ENCODE measurements at regions not wholly inside any gene's neighbourhood (a gene's known extent, or its start where the extent isn't known, plus 50 kb on each side); places are given as distances from the start of the nearest gene placed in this dataset.

DNA sequence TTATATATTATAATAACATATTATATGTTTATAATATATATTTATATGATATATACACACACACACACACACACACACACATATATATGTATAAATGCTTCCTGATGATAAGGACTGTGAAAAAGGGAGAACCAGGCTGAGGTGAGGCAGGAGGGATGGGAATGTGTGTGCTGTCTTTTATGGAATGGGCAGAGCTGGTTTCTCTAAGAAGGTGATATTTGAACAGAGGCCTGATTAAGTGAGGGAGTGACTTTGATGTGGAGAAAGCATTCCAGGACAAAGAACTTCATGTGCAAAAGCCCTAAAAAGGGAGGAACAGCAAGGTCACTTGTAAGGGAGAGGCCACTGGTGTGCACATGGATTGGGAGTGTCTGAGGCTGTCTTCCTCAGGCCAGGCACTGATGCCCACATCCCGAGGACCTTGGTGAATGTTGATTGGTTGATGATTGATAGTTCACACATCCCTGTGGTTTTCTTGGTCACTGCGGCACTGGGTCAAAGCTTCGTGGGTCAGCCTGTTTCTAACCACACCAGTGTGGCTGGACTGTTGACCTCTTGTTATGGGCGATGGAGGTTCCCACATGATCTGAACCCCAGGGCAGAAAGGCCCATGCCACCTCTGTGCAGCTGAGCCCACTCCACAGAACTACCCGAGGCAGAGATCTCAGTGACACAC lies 196.9 kb downstream of the MYCN start (continued):
- TF ChIP-seq, protein P1, sequence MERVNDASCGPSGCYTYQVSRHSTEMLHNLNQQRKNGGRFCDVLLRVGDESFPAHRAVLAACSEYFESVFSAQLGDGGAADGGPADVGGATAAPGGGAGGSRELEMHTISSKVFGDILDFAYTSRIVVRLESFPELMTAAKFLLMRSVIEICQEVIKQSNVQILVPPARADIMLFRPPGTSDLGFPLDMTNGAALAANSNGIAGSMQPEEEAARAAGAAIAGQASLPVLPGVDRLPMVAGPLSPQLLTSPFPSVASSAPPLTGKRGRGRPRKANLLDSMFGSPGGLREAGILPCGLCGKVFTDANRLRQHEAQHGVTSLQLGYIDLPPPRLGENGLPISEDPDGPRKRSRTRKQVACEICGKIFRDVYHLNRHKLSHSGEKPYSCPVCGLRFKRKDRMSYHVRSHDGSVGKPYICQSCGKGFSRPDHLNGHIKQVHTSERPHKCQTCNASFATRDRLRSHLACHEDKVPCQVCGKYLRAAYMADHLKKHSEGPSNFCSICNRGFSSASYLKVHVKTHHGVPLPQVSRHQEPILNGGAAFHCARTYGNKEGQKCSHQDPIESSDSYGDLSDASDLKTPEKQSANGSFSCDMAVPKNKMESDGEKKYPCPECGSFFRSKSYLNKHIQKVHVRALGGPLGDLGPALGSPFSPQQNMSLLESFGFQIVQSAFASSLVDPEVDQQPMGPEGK (CRISPR knock-in tag; IDR thresholded peaks at IDR 0.05; ENCODE audit: borderline replicate concordance): no peak
- TF ChIP-seq GLIS3 (CRISPR knock-in tag; IDR thresholded peaks at IDR 0.05) (no peak), ZNF70 (CRISPR knock-in tag; IDR thresholded peaks at IDR 0.05) (no peak), TCF4 (CRISPR knock-in tag; IDR thresholded peaks at IDR 0.05; ENCODE audit: borderline replicate concordance) (no peak), BACH2 (CRISPR knock-in tag; IDR thresholded peaks at IDR 0.05; ENCODE audit: borderline replicate concordance) (no peak), ARNTL (CRISPR knock-in tag; IDR thresholded peaks at IDR 0.05; ENCODE audit: borderline replicate concordance, low read depth) (no peak)

DNA sequence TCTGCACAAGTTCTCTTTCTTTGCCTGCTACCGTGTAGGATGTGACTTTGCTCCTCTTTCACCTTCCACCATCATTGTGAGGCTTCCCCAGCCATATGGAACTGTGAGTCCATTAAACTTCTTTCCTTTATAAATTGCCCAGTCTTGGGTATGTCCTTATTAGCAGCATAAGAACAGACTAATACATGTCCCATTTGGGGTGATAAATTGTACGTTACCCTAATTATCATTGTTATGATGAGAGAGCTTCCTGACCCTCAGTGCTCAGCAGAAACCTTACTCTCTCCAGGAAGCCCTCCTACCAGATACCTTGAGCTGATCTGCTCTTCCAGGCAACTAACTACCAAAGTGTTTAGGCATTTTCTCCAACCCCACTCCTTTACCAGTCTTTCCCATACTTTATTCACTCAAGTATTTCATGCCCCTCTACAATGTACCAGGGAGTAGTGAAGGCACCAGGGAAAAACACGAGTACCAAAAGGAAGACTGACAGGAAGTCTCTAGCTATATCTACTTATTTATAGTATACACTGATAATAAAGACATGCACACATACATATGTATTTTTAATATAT lies 196.2 kb downstream of the MYCN start:
- TF ChIP-seq ZFP30 (CRISPR knock-in tag; IDR thresholded peaks at IDR 0.05) (no peak), ZNF8 (CRISPR knock-in tag; IDR thresholded peaks at IDR 0.05) (no peak), GLIS3 (CRISPR knock-in tag; IDR thresholded peaks at IDR 0.05) (no peak), TCF4 (CRISPR knock-in tag; IDR thresholded peaks at IDR 0.05; ENCODE audit: borderline replicate concordance) (no peak), ZFP3 (CRISPR knock-in tag; IDR thresholded peaks at IDR 0.05) (no peak), ISL1 (CRISPR knock-in tag; IDR thresholded peaks at IDR 0.05) (no peak), ZNF565 (CRISPR knock-in tag; conservative IDR thresholded peaks at IDR 0.05; ENCODE audit: low read depth) (no peak)
- TF ChIP-seq, protein P2, sequence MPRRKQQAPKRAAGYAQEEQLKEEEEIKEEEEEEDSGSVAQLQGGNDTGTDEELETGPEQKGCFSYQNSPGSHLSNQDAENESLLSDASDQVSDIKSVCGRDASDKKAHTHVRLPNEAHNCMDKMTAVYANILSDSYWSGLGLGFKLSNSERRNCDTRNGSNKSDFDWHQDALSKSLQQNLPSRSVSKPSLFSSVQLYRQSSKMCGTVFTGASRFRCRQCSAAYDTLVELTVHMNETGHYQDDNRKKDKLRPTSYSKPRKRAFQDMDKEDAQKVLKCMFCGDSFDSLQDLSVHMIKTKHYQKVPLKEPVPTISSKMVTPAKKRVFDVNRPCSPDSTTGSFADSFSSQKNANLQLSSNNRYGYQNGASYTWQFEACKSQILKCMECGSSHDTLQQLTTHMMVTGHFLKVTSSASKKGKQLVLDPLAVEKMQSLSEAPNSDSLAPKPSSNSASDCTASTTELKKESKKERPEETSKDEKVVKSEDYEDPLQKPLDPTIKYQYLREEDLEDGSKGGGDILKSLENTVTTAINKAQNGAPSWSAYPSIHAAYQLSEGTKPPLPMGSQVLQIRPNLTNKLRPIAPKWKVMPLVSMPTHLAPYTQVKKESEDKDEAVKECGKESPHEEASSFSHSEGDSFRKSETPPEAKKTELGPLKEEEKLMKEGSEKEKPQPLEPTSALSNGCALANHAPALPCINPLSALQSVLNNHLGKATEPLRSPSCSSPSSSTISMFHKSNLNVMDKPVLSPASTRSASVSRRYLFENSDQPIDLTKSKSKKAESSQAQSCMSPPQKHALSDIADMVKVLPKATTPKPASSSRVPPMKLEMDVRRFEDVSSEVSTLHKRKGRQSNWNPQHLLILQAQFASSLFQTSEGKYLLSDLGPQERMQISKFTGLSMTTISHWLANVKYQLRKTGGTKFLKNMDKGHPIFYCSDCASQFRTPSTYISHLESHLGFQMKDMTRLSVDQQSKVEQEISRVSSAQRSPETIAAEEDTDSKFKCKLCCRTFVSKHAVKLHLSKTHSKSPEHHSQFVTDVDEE (CRISPR knock-in tag; IDR thresholded peaks at IDR 0.05): no peak
- TF ChIP-seq, protein P3, sequence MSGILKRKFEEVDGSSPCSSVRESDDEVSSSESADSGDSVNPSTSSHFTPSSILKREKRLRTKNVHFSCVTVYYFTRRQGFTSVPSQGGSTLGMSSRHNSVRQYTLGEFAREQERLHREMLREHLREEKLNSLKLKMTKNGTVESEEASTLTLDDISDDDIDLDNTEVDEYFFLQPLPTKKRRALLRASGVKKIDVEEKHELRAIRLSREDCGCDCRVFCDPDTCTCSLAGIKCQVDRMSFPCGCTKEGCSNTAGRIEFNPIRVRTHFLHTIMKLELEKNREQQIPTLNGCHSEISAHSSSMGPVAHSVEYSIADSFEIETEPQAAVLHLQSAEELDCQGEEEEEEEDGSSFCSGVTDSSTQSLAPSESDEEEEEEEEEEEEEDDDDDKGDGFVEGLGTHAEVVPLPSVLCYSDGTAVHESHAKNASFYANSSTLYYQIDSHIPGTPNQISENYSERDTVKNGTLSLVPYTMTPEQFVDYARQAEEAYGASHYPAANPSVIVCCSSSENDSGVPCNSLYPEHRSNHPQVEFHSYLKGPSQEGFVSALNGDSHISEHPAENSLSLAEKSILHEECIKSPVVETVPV (CRISPR knock-in tag; IDR thresholded peaks at IDR 0.05): no peak
- TF ChIP-seq, protein P1 (CRISPR knock-in tag; IDR thresholded peaks at IDR 0.05; ENCODE audit: borderline replicate concordance): no peak
- TF ChIP-seq, protein P4, sequence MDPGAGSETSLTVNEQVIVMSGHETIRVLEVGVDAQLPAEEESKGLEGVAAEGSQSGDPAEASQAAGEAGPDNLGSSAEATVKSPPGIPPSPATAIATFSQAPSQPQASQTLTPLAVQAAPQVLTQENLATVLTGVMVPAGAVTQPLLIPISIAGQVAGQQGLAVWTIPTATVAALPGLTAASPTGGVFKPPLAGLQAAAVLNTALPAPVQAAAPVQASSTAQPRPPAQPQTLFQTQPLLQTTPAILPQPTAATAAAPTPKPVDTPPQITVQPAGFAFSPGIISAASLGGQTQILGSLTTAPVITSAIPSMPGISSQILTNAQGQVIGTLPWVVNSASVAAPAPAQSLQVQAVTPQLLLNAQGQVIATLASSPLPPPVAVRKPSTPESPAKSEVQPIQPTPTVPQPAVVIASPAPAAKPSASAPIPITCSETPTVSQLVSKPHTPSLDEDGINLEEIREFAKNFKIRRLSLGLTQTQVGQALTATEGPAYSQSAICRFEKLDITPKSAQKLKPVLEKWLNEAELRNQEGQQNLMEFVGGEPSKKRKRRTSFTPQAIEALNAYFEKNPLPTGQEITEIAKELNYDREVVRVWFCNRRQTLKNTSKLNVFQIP (CRISPR knock-in tag; IDR thresholded peaks at IDR 0.05; ENCODE audit: borderline replicate concordance, low read depth): no peak
- ATAC-seq: no peak

DNA sequence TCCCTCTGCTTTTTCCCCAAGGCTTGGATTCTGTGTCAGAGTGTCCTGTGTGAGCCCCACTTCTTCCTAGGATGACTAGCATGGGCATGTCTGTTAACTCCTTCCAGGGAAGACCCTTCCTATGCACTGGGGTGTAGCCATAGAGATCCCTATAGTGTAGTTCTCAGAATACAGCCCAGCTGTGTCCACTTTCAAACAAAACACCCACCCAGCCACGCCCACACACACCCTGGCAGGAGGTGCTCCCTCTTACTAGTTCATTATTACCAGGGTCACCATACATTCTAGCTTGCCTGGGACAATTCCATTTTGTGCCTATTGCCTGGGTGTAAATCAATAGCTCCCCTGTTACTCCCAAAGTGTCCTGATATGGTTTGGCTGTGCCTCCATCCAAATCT lies 195.6 kb downstream of the MYCN start:
- no peak for ATAC-seq
- no peak for TF ChIP-seq ZNF565 (CRISPR knock-in tag; conservative IDR thresholded peaks at IDR 0.05; ENCODE audit: low read depth)
- TF ChIP-seq PPARA (CRISPR knock-in tag; IDR thresholded peaks at IDR 0.05; ENCODE audit: borderline replicate concordance): no peak

DNA sequence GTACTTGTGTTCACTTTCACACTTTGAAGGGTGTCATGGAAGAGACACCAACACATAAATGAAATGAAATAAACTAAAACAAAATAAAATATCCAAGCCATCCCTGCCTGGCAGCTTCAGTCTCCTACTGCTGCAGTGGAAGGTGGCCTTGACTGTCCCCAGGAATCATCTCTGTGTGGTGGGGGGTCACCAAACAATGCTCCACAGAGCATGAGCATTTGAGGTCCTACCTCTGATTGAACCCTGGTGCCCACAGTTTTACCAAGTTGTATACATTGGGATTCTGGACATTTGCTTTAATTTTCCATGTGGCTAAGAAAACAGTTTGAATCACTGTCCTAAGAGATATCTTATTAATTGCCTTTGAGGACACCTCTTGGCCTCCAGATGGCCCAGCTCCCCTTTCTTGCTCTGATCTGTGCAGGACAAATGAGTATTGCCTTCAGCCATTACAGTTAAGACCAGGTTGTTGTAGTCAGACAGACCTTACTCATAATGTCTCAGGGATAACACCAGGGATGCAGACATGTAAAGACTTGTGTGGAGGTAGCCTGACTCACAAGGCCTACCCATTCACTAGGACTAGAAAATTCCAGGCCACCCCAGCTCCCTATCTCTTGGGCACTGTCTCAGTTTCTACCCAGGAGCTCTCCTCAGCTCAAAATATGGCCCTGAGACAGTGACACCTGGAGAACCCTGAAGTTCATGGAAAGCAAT lies 195.0 kb downstream of the MYCN start:
- TF ChIP-seq SNAI2 (CRISPR knock-in tag; IDR thresholded peaks at IDR 0.05) (no peak), ISL1 (CRISPR knock-in tag; IDR thresholded peaks at IDR 0.05) (no peak), OSR1 (CRISPR knock-in tag; IDR thresholded peaks at IDR 0.05) (no peak)
- ATAC-seq: no peak
